Mammary epithelial cell (primary cell): ENCODE measurements at regions not wholly inside any gene's neighbourhood (a gene's known extent, or its start where the extent isn't known, plus 50 kb on each side); places are given as distances from the start of the nearest gene placed in this dataset.

ENCODE experiments used
- CTCF ChIP-seq, 2 donors: IDR thresholded peaks in 1 of 2; conservative IDR thresholded peaks in 1 of 2; 2 replicates each; pipeline ENCODE4 v1.5.1; 2011 to 2012; ENCODE audit warnings: inconsistent platforms in 2 of 2, low read length in 2 of 2, mild to moderate bottlenecking in 2 of 2, control low read depth in 1 of 2, low read depth in 1 of 2; ENCODE audit not compliant: insufficient read depth in 1 of 2; ENCODE audit errors: extremely low read depth in 1 of 2
- EZH2 ChIP-seq: IDR thresholded peaks from 2 replicates; pipeline ENCODE4 v1.6.1; 2012; ENCODE audit warnings: low read length, inconsistent platforms, borderline replicate concordance

GRCh38 chr3:84194029-84194428 lies 764.8 kb upstream of the CADM2 start:
- TF ChIP-seq CTCF (conservative IDR thresholded peaks at IDR 0.05 in 1 of 2, IDR thresholded peaks at IDR 0.05 in 1 of 2; ENCODE audit: extremely low read depth in 1 of 2, insufficient read depth in 1 of 2, low read depth in 1 of 2, low read length in 2 of 2) (no peak), EZH2 (no peak)
